ENCODE measurements at regions not wholly inside any gene's neighbourhood (a gene's known extent, or its start where the extent isn't known, plus 50 kb on each side); places are given as distances from the start of the nearest gene placed in this dataset.

DNA sequence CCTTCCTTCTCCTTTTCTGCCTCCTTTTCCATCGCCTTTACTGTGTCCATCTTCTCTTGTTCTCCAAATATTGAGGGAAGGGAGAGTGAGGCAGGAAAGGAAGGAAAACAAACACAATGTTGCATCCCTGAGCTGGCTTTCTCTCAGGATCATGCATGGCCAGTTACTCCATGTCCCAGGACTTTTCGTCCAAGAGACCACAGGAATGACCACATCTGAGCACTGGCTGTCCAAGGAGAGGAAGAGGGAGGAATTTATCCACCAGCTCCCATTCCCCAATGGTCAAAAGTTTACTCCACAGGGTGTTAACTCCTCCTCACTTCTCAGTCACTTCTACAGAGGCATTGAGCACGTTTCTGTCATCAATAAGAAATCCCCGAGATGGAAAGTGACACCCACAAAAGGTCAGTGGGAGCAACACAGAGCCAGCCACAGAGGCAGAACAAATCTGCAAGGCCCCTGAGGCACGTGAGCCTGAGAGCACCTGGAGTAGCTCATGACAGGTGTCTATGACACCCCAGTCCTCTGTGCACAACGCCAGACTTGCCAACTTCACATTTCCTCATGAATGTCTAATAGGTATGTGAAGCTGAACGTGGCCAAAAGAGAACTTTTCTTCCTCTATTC lies 177.3 kb upstream of the NUDT4 start:
- no peaks in the 10 kb centered on the region for H3K4me1 ChIP-seq
- H3K4me3 ChIP-seq, result no peak overlapping the region
- no peak overlapping the region for H3K27ac ChIP-seq
- no peaks in the 10 kb centered on the region for H3K36me3 ChIP-seq
- H3K27me3 ChIP-seq, result no peaks in the 10 kb centered on the region
- DNase-seq (no peak), ATAC-seq (no peak)
- TF ChIP-seq, protein P1, sequence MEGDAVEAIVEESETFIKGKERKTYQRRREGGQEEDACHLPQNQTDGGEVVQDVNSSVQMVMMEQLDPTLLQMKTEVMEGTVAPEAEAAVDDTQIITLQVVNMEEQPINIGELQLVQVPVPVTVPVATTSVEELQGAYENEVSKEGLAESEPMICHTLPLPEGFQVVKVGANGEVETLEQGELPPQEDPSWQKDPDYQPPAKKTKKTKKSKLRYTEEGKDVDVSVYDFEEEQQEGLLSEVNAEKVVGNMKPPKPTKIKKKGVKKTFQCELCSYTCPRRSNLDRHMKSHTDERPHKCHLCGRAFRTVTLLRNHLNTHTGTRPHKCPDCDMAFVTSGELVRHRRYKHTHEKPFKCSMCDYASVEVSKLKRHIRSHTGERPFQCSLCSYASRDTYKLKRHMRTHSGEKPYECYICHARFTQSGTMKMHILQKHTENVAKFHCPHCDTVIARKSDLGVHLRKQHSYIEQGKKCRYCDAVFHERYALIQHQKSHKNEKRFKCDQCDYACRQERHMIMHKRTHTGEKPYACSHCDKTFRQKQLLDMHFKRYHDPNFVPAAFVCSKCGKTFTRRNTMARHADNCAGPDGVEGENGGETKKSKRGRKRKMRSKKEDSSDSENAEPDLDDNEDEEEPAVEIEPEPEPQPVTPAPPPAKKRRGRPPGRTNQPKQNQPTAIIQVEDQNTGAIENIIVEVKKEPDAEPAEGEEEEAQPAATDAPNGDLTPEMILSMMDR (IDR thresholded peaks at IDR 0.05), result no peak
- intact Hi-C loops (cut with DNase I), result no loop called here
- H3K9me3 ChIP-seq, result no peaks in the 10 kb centered on the region

DNA sequence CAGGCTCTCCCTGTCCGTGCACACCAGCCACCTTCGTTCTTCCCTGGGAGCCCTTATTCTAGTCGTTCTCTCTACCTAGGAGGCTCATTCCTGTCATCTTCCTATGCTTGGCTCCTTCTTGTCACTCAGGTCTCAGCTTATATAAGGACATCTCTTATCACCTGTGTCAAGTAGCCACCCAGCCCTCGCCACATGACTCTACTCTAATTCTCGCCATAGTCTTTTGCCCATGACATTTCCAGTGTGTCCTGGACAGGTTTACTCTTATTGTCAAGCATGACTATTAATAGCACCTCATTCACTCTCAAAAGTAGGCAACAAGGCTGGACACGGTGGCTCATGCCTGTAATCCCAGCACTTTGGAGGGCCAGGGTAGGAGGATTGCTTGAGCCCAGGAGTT lies 175.7 kb upstream of the NUDT4 start:
- no peak for ATAC-seq
- Histone ChIP-seq H3K9me3 (no peaks in the 10 kb centered on the region), H3K4me3 (no peak overlapping the region), H3K27me3 (no peaks in the 10 kb centered on the region), H3K4me1 (no peaks in the 10 kb centered on the region), H3K27ac (no peak overlapping the region), H3K36me3 (no peaks in the 10 kb centered on the region)
- no peak for DNase-seq
- TF ChIP-seq, protein P1 (IDR thresholded peaks at IDR 0.05), result no peak
- intact Hi-C loops (cut with DNase I), result no loop called here

DNA sequence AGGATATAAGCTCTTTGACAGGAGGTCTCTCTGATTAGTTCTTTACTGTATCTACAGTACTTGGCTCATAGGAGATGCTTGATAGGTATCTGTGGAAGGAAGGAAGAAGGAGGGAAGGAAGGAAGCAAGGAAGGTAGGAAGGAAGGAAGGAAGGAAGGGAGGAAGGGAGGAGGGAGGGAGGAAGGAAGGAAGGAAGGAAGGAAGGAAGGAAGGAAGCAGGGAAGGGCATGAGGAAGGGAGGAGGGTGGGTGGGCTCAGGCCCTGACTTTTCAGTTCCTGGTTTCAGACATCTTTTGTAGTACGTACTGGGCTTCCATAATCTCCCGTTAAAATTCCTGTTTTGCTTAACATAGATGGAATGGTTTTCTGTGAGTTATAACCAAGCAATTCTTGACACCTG lies 175.0 kb upstream of the NUDT4 start:
- Histone ChIP-seq H3K4me3 (no peak overlapping the region), H3K36me3 (no peaks in the 10 kb centered on the region), H3K27me3 (no peaks in the 10 kb centered on the region), H3K4me1 (no peaks in the 10 kb centered on the region), H3K9me3 (no peaks in the 10 kb centered on the region), H3K27ac (no peak overlapping the region)
- intact Hi-C loops (cut with DNase I), result no loop called here
- DNase-seq (no peak), ATAC-seq (no peak)
- TF ChIP-seq, protein P1 (IDR thresholded peaks at IDR 0.05), result no peak

DNA sequence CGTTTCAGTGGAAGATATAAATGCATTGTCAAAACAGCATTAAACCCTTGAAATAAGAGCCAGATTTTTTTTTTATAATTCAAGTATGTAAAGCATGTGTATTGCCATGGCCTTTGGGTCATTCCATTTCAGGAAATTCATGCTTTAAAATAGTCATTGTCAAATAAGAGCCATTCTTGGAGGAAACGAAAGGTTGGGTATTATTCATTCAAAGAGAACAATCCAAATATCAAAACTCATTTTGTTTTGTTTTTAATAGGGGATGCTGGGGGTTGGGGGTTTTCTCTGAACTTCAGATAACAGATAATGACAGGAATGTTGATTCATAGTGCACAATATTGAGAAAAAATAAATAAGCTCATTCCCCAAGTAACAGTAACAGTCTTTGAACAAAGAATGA lies 174.4 kb upstream of the NUDT4 start:
- no peaks in the 10 kb centered on the region for H3K27me3 ChIP-seq
- no peaks in the 10 kb centered on the region for H3K9me3 ChIP-seq
- H3K4me3 ChIP-seq, result no peak overlapping the region
- TF ChIP-seq, protein P1 (IDR thresholded peaks at IDR 0.05), result no peak
- H3K36me3 ChIP-seq, result no peaks in the 10 kb centered on the region
- H3K27ac ChIP-seq, result no peak overlapping the region
- DNase-seq (no peak), ATAC-seq (no peak)
- no peaks in the 10 kb centered on the region for H3K4me1 ChIP-seq
- intact Hi-C loops (cut with DNase I), result no loop called here

DNA sequence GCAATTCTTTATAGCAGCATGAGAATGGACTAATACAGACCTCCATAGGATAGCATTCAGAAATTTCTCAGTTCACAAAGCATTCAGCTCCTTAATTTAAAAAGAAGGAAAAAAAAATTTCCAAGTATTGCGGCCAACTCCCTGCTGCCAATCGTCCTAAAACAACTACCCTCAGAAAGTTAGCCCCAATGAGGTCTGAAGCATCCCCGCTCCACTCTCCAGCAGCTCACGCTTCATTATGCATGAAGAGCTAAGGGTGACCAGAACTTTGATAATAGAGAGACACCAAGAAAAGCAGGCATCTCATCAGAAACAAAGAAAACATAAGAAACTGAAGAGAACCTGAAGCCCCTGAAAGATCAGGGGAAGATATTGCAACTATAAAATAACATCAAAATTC lies 172.8 kb upstream of the NUDT4 start:
- intact Hi-C loops (cut with DNase I), result no loop called here
- ATAC-seq, result no peak

More for the DNA sequence above, 172.8 kb upstream of the NUDT4 start:
- Histone ChIP-seq H3K9me3 (no peaks in the 10 kb centered on the region), H3K27me3 (no peaks in the 10 kb centered on the region), H3K27ac (no peak overlapping the region), H3K4me3 (no peak overlapping the region), H3K36me3 (no peaks in the 10 kb centered on the region), H3K4me1 (no peaks in the 10 kb centered on the region)
- no peak for DNase-seq
- TF ChIP-seq, protein P1 (IDR thresholded peaks at IDR 0.05), result no peak

Data from left lung (tissue), 4 donors.